DND-41 (cell line): ENCODE measurements at regions not wholly inside any gene's neighbourhood (a gene's known extent, or its start where the extent isn't known, plus 50 kb on each side); places are given as distances from the start of the nearest gene placed in this dataset.

ENCODE experiments used
- ATAC-seq: fragments of 200-7000 bp; cut with Tn5 transposase; 3 replicates; pipeline ENCODE4 v1.9.1; 2021; ENCODE audit warnings: low read depth; ENCODE audit not compliant: insufficient read depth
- DNase-seq: peaks from one replicate; pipeline ENCODE4 v3.0.0-alpha.2; 2020
- H2AFZ ChIP-seq: 2 replicates; pipeline ENCODE4 v1.6.0; 2012; ENCODE audit warnings: low read depth, low read length
- H3K27ac ChIP-seq: 2 replicates; pipeline ENCODE4 v1.5.1; 2012; ENCODE audit warnings: low read length, inconsistent platforms
- H3K27me3 ChIP-seq: fragments of 200-600 bp; sonication (generic); 2 replicates; pipeline ENCODE4 v1.6.0; 2012; ENCODE audit warnings: low read length, mild to moderate bottlenecking, inconsistent platforms; ENCODE audit not compliant: insufficient read depth, poor library complexity
- H3K36me3 ChIP-seq: 2 replicates; pipeline ENCODE4 v1.5.1; 2012; ENCODE audit warnings: low read length, inconsistent platforms; ENCODE audit not compliant: insufficient read depth
- H3K4me1 ChIP-seq: 2 replicates; pipeline ENCODE4 v1.5.1; 2012; ENCODE audit warnings: mild to moderate bottlenecking, low read length; ENCODE audit not compliant: insufficient read depth
- H3K4me2 ChIP-seq: 2 replicates; pipeline ENCODE4 v1.6.0; 2012; ENCODE audit warnings: mild to moderate bottlenecking, moderate library complexity, low read length, inconsistent platforms; ENCODE audit not compliant: insufficient read depth
- H3K4me3 ChIP-seq, 2 experiments: fragments of 200-600 bp in 1 of 2; shearing (Covaris generic) in 1 of 2; 2 replicates each; pipeline ENCODE4 v1.5.1; 2012 to 2016; ENCODE audit warnings: inconsistent platforms in 2 of 2, low read length in 2 of 2, mild to moderate bottlenecking in 2 of 2, low read depth in 1 of 2, moderate library complexity in 1 of 2
- H3K79me2 ChIP-seq: 2 replicates; pipeline ENCODE4 v1.6.0; 2012; ENCODE audit warnings: low read length, inconsistent platforms; ENCODE audit not compliant: insufficient read depth
- H3K9ac ChIP-seq: 2 replicates; pipeline ENCODE4 v1.6.0; 2012; ENCODE audit warnings: low read depth, mild to moderate bottlenecking, inconsistent platforms, low read length, moderate library complexity
- H3K9me3 ChIP-seq: 2 replicates; pipeline ENCODE4 v1.5.1; 2012; ENCODE audit warnings: low read length, moderate library complexity, mild to moderate bottlenecking, inconsistent platforms; ENCODE audit not compliant: insufficient read depth, severe bottlenecking
- H4K20me1 ChIP-seq: 2 replicates; pipeline ENCODE4 v1.6.0; 2012; ENCODE audit warnings: low read length; ENCODE audit not compliant: insufficient read depth
- EZH2 ChIP-seq: IDR thresholded peaks from 3 replicates; pipeline ENCODE4 v1.6.1; 2012; ENCODE audit warnings: borderline replicate concordance, low read depth, mild to moderate bottlenecking, moderate library complexity, low read length, inconsistent platforms; ENCODE audit not compliant: severe bottlenecking
- TF ChIP-seq, protein P1 (sequence below): IDR thresholded peaks from 2 replicates; pipeline ENCODE4 v1.5.1; 2012; ENCODE audit warnings: borderline replicate concordance, low read length, moderate library complexity, mild to moderate bottlenecking; ENCODE audit not compliant: poor library complexity, severe bottlenecking; ENCODE audit errors: extremely low read depth

GRCh38 chrX:25531096-25531495 lies 515.3 kb upstream of the ARX start:
- Histone ChIP-seq H3K4me2 (no peak overlapping the region), H3K27ac (no peak overlapping the region), H3K4me1 (no peaks in the 10 kb centered on the region), H3K36me3 (no peaks in the 10 kb centered on the region), H3K79me2 (no peaks in the 10 kb centered on the region), H3K27me3 (no peaks in the 10 kb centered on the region), H3K9ac (no peak overlapping the region), H2AFZ (no peak overlapping the region), H4K20me1 (no peaks in the 10 kb centered on the region), H3K9me3 (no peaks in the 10 kb centered on the region), H3K4me3 (no peak overlapping the region)
- DNase-seq (no peak), ATAC-seq (no peak)
- no peak for TF ChIP-seq EZH2

- Histone ChIP-seq H3K27ac (no peak overlapping the region), H4K20me1 (no peaks in the 10 kb centered on the region), H3K4me3 (no peak overlapping the region), H3K27me3 (no peaks in the 10 kb centered on the region), H2AFZ (no peak overlapping the region), H3K9me3 (no peaks in the 10 kb centered on the region), H3K9ac (no peak overlapping the region), H3K36me3 (no peaks in the 10 kb centered on the region), H3K79me2 (no peaks in the 10 kb centered on the region), H3K4me1 (no peaks in the 10 kb centered on the region), H3K4me2 (no peak overlapping the region)
- TF ChIP-seq, protein P1, sequence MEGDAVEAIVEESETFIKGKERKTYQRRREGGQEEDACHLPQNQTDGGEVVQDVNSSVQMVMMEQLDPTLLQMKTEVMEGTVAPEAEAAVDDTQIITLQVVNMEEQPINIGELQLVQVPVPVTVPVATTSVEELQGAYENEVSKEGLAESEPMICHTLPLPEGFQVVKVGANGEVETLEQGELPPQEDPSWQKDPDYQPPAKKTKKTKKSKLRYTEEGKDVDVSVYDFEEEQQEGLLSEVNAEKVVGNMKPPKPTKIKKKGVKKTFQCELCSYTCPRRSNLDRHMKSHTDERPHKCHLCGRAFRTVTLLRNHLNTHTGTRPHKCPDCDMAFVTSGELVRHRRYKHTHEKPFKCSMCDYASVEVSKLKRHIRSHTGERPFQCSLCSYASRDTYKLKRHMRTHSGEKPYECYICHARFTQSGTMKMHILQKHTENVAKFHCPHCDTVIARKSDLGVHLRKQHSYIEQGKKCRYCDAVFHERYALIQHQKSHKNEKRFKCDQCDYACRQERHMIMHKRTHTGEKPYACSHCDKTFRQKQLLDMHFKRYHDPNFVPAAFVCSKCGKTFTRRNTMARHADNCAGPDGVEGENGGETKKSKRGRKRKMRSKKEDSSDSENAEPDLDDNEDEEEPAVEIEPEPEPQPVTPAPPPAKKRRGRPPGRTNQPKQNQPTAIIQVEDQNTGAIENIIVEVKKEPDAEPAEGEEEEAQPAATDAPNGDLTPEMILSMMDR = no peak
- TF ChIP-seq EZH2 = no peak
- ATAC-seq (no peak), DNase-seq (no peak)
Measured at GRCh38 chrX:25534091-25534490, 518.3 kb upstream of the ARX start.

- ATAC-seq = no peak
Measured at GRCh38 chrX:25536307-25536970, 520.7 kb upstream of the ARX start.

GRCh38 chrX:25537699-25538098 lies 521.9 kb upstream of the ARX start:
- Histone ChIP-seq H3K27me3 (no peaks in the 10 kb centered on the region), H3K4me3 (no peak overlapping the region), H2AFZ (no peak overlapping the region), H3K36me3 (no peaks in the 10 kb centered on the region), H3K79me2 (no peaks in the 10 kb centered on the region), H3K9ac (no peak overlapping the region), H3K9me3 (no peaks in the 10 kb centered on the region), H3K27ac (no peak overlapping the region), H4K20me1 (no peaks in the 10 kb centered on the region), H3K4me2 (no peak overlapping the region), H3K4me1 (no peaks in the 10 kb centered on the region)
- DNase-seq = no peak
- no peak for ATAC-seq
- TF ChIP-seq, protein P1 = no peak
- TF ChIP-seq EZH2 = no peak

More at GRCh38 chrX:25536307-25536970, 520.7 kb upstream of the ARX start:
- Histone ChIP-seq H3K27ac (no peak overlapping the region), H3K4me3 (no peak overlapping the region), H3K9ac (no peak overlapping the region), H3K4me2 (no peak overlapping the region), H2AFZ (no peak overlapping the region), H4K20me1 (no peaks in the 10 kb centered on the region), H3K36me3 (no peaks in the 10 kb centered on the region), H3K4me1 (no peaks in the 10 kb centered on the region), H3K79me2 (no peaks in the 10 kb centered on the region), H3K27me3 (no peaks in the 10 kb centered on the region), H3K9me3 (no peaks in the 10 kb centered on the region)
- TF ChIP-seq EZH2 = no peak
- TF ChIP-seq, protein P1 = no peak
- no peak for DNase-seq
